ENCODE measurements at regions not wholly inside any gene's neighbourhood (a gene's known extent, or its start where the extent isn't known, plus 50 kb on each side); places are given as distances from the start of the nearest gene placed in this dataset.

GRCh38 chr7:91367812-91368578 is 103.8 kb downstream of the FZD1 start:
- no peak overlapping the region for H3K23ac ChIP-seq (ENCODE audit: low read depth, low read length, poor library complexity)
- H3K4me2 ChIP-seq (ENCODE audit: insufficient read depth, low read length, poor library complexity, severe bottlenecking), result no peak overlapping the region
- H3K18ac ChIP-seq (ENCODE audit: low read length), result no peak overlapping the region
- H3K9ac ChIP-seq (ENCODE audit: low read depth, low read length, poor library complexity), result no peak overlapping the region
- no peak overlapping the region for H3K14ac ChIP-seq (ENCODE audit: low read length)
- no peak overlapping the region for H2BK15ac ChIP-seq (ENCODE audit: low read length)
- no peak overlapping the region for H3K4ac ChIP-seq (ENCODE audit: low read length)
- H2AK5ac ChIP-seq (ENCODE audit: low read depth, low read length), result no peak overlapping the region
- no peak overlapping the region for H2BK12ac ChIP-seq (ENCODE audit: low read length)
- H3K4me1 ChIP-seq (ENCODE audit: control insufficient read depth in 2 of 2, insufficient read depth in 1 of 2, low read depth in 1 of 2, low read length in 2 of 2), result no peaks in the 10 kb centered on the region
- H2AFZ ChIP-seq (ENCODE audit: low read length), result no peak overlapping the region
- no peak overlapping the region for H3K4me3 ChIP-seq (ENCODE audit: low read length in 2 of 2)
- no peak overlapping the region for H2BK5ac ChIP-seq (ENCODE audit: low read length)
- H3K9me3 ChIP-seq (replicated peaks in 1 of 2; ENCODE audit: control insufficient read depth in 2 of 2, insufficient read depth in 1 of 2, low read depth in 1 of 2, low read length in 2 of 2), result no peaks in the 10 kb centered on the region
- no peak overlapping the region for H3K27ac ChIP-seq (replicated peaks; ENCODE audit: low read length)
- no CpG with 5 or more reads among the region's 6 CpGs for WGBS, 2 donors (ENCODE audit: extremely low coverage in 2 of 2, insufficient read length in 2 of 2, insufficient replicate concordance in 1 of 2)
- no peak overlapping the region for H2BK120ac ChIP-seq (ENCODE audit: low read depth, low read length)
- no peak overlapping the region for H4K8ac ChIP-seq (ENCODE audit: low read depth, low read length)
- no peaks in the 10 kb centered on the region for H3K79me1 ChIP-seq (ENCODE audit: low read depth, low read length)
- H3K27me3 ChIP-seq (ENCODE audit: control insufficient read depth in 3 of 3, insufficient read depth in 3 of 3, low read depth in 1 of 3, low read length in 3 of 3), result no peaks in the 10 kb centered on the region
- no peak overlapping the region for H4K91ac ChIP-seq (ENCODE audit: low read depth, low read length, poor library complexity)
- no peak for DNase-seq (ENCODE audit: low spot score)
- H3K36me3 ChIP-seq (replicated peaks in 1 of 2; ENCODE audit: control insufficient read depth in 2 of 2, insufficient read depth in 2 of 2, low read length in 2 of 2), result no peaks in the 10 kb centered on the region

DNA sequence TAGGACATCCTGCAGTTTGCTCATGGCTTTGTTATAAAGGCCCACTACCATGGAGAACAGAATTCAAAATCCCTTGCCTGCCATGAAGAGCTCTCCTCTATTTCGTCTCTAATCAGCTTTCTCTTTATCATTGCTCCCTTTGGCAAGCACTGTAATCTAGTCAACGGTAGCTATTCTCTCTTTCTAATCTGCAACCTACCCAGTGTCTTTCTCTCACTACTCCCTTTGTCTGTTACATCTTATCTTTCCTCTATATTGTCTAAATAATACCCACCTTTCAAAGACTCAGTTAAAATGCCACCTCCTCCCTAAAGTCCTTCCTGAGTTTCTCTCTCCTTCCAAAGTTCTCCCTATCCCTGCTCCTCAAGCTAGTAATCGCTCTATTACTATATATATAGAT is 108.1 kb downstream of the FZD1 start:
- Histone ChIP-seq H2BK5ac (ENCODE audit: low read length) (no peak overlapping the region), H2AK5ac (ENCODE audit: low read depth, low read length) (no peak overlapping the region), H2AFZ (ENCODE audit: low read length) (peak overlapping the region; percentile 0), H3K4me3 (ENCODE audit: low read length in 2 of 2) (no peak overlapping the region), H3K9ac (ENCODE audit: low read depth, low read length, poor library complexity) (no peak overlapping the region), H3K9me3 (replicated peaks in 1 of 2; ENCODE audit: control insufficient read depth in 2 of 2, insufficient read depth in 1 of 2, low read depth in 1 of 2, low read length in 2 of 2) (no peaks in the 10 kb centered on the region), H2BK120ac (ENCODE audit: low read depth, low read length) (no peak overlapping the region), H3K4me1 (ENCODE audit: control insufficient read depth in 2 of 2, insufficient read depth in 1 of 2, low read depth in 1 of 2, low read length in 2 of 2) (peaks cover 6 to 17% of the 10 kb centered on the region in 2 donors), H3K4me2 (ENCODE audit: insufficient read depth, low read length, poor library complexity, severe bottlenecking) (no peak overlapping the region), H4K91ac (ENCODE audit: low read depth, low read length, poor library complexity) (no peak overlapping the region), H2BK12ac (ENCODE audit: low read length) (no peak overlapping the region), H3K36me3 (replicated peaks in 1 of 2; ENCODE audit: control insufficient read depth in 2 of 2, insufficient read depth in 2 of 2, low read length in 2 of 2) (no peaks in the 10 kb centered on the region), H3K4ac (ENCODE audit: low read length) (no peak overlapping the region), H3K27ac (replicated peaks; ENCODE audit: low read length) (no peak overlapping the region), H3K18ac (ENCODE audit: low read length) (no peak overlapping the region), H2BK15ac (ENCODE audit: low read length) (no peak overlapping the region), H4K8ac (ENCODE audit: low read depth, low read length) (no peak overlapping the region), H3K14ac (ENCODE audit: low read length) (no peak overlapping the region), H3K23ac (ENCODE audit: low read depth, low read length, poor library complexity) (no peak overlapping the region), H3K27me3 (ENCODE audit: control insufficient read depth in 3 of 3, insufficient read depth in 3 of 3, low read depth in 1 of 3, low read length in 3 of 3) (no peaks in the 10 kb centered on the region), H3K79me1 (ENCODE audit: low read depth, low read length) (no peaks in the 10 kb centered on the region)
- no peak for DNase-seq (ENCODE audit: low spot score)
- no CpG with 5 or more reads among the region's 3 CpGs for WGBS, 2 donors (ENCODE audit: extremely low coverage in 2 of 2, insufficient read length in 2 of 2, insufficient replicate concordance in 1 of 2)

DNA sequence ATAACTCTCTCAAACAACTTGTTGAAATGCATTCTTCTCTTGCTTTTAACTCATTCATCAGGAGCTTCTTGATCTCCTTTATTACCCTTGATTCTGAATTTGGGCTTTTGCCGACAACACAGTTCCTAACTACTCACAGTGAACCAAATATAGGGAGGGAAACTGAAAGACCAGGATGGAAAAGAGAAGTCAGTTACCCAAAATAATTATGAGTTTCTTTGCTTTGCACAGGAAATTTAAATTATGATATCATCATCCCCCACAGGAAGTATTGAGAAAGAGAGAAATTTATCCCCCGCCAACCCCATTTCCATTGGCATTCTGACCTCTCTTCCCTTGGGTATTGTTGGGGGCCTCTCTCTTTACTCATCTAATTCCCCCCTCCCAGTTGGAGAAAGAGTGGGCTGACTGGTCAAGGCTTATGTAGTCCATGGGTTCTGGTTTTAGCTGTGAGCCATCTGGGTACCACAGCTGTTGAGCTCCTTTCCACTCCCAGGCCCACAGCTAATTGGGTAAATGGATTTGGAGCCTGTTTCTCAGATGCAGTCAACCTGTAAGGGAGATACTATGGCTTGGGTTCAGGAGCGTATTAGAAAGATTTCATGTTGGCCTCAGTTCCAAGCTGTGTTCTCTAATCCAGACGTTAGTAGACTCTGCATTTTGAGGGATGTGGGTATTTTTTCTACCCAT is 109.0 kb downstream of the FZD1 start:
- no peaks in the 10 kb centered on the region for H3K79me1 ChIP-seq (ENCODE audit: low read depth, low read length)
- no peak overlapping the region for H3K18ac ChIP-seq (ENCODE audit: low read length)
- DNase-seq (ENCODE audit: low spot score), result no peak
- H3K27ac ChIP-seq (replicated peaks; ENCODE audit: low read length), result no peak overlapping the region
- no peaks in the 10 kb centered on the region for H3K9me3 ChIP-seq (replicated peaks in 1 of 2; ENCODE audit: control insufficient read depth in 2 of 2, insufficient read depth in 1 of 2, low read depth in 1 of 2, low read length in 2 of 2)
- no peak overlapping the region for H3K9ac ChIP-seq (ENCODE audit: low read depth, low read length, poor library complexity)
- H2AFZ ChIP-seq (ENCODE audit: low read length), result peak overlapping the region; percentile 2
- no peak overlapping the region for H4K91ac ChIP-seq (ENCODE audit: low read depth, low read length, poor library complexity)
- peaks cover 6 to 17% of the 10 kb centered on the region in 2 donors for H3K4me1 ChIP-seq (ENCODE audit: control insufficient read depth in 2 of 2, insufficient read depth in 1 of 2, low read depth in 1 of 2, low read length in 2 of 2)
- no peaks in the 10 kb centered on the region for H3K36me3 ChIP-seq (replicated peaks in 1 of 2; ENCODE audit: control insufficient read depth in 2 of 2, insufficient read depth in 2 of 2, low read length in 2 of 2)
- H2BK5ac ChIP-seq (ENCODE audit: low read length), result no peak overlapping the region
- H4K8ac ChIP-seq (ENCODE audit: low read depth, low read length), result no peak overlapping the region
- no peak overlapping the region for H3K23ac ChIP-seq (ENCODE audit: low read depth, low read length, poor library complexity)
- no peak overlapping the region for H3K14ac ChIP-seq (ENCODE audit: low read length)
- no peak overlapping the region for H2BK12ac ChIP-seq (ENCODE audit: low read length)
- H2AK5ac ChIP-seq (ENCODE audit: low read depth, low read length), result no peak overlapping the region
- no CpG with 5 or more reads among the region's 4 CpGs for WGBS, 2 donors (ENCODE audit: extremely low coverage in 2 of 2, insufficient read length in 2 of 2, insufficient replicate concordance in 1 of 2)
- H3K4ac ChIP-seq (ENCODE audit: low read length), result no peak overlapping the region
- H2BK15ac ChIP-seq (ENCODE audit: low read length), result no peak overlapping the region
- no peak overlapping the region for H3K4me3 ChIP-seq (ENCODE audit: low read length in 2 of 2)
- H3K27me3 ChIP-seq (ENCODE audit: control insufficient read depth in 3 of 3, insufficient read depth in 3 of 3, low read depth in 1 of 3, low read length in 3 of 3), result no peaks in the 10 kb centered on the region
- H2BK120ac ChIP-seq (ENCODE audit: low read depth, low read length), result no peak overlapping the region
- H3K4me2 ChIP-seq (ENCODE audit: insufficient read depth, low read length, poor library complexity, severe bottlenecking), result no peak overlapping the region

- no peak overlapping the region for H3K27ac ChIP-seq (replicated peaks; ENCODE audit: low read length)
Observed at GRCh38 chr7:91374321-91374989, 110.2 kb downstream of the FZD1 start.

More at GRCh38 chr7:91374321-91374989, 110.2 kb downstream of the FZD1 start:
- H3K23ac ChIP-seq (ENCODE audit: low read depth, low read length, poor library complexity), result no peak overlapping the region
- no peak overlapping the region for H3K9ac ChIP-seq (ENCODE audit: low read depth, low read length, poor library complexity)
- no peak overlapping the region for H3K4me2 ChIP-seq (ENCODE audit: insufficient read depth, low read length, poor library complexity, severe bottlenecking)
- no peak overlapping the region for H2BK12ac ChIP-seq (ENCODE audit: low read length)
- no peak overlapping the region for H2BK15ac ChIP-seq (ENCODE audit: low read length)
- no peak for DNase-seq (ENCODE audit: low spot score)
- no peak overlapping the region for H3K18ac ChIP-seq (ENCODE audit: low read length)
- no peaks in the 10 kb centered on the region for H3K27me3 ChIP-seq (ENCODE audit: control insufficient read depth in 3 of 3, insufficient read depth in 3 of 3, low read depth in 1 of 3, low read length in 3 of 3)
- H4K8ac ChIP-seq (ENCODE audit: low read depth, low read length), result no peak overlapping the region
- H3K79me1 ChIP-seq (ENCODE audit: low read depth, low read length), result no peaks in the 10 kb centered on the region
- H3K4me1 ChIP-seq (ENCODE audit: control insufficient read depth in 2 of 2, insufficient read depth in 1 of 2, low read depth in 1 of 2, low read length in 2 of 2), result peaks cover 6 to 17% of the 10 kb centered on the region in 2 donors
- peak overlapping the region; percentile 52 for H2AFZ ChIP-seq (ENCODE audit: low read length)
- no peaks in the 10 kb centered on the region for H3K36me3 ChIP-seq (replicated peaks in 1 of 2; ENCODE audit: control insufficient read depth in 2 of 2, insufficient read depth in 2 of 2, low read length in 2 of 2)
- H3K9me3 ChIP-seq (replicated peaks in 1 of 2; ENCODE audit: control insufficient read depth in 2 of 2, insufficient read depth in 1 of 2, low read depth in 1 of 2, low read length in 2 of 2), result no peaks in the 10 kb centered on the region
- H3K4ac ChIP-seq (ENCODE audit: low read length), result no peak overlapping the region
- H2AK5ac ChIP-seq (ENCODE audit: low read depth, low read length), result no peak overlapping the region
- no peak overlapping the region for H3K4me3 ChIP-seq (ENCODE audit: low read length in 2 of 2)
- no CpG with 5 or more reads among the region's 2 CpGs for WGBS, 2 donors (ENCODE audit: extremely low coverage in 2 of 2, insufficient read length in 2 of 2, insufficient replicate concordance in 1 of 2)
- no peak overlapping the region for H2BK120ac ChIP-seq (ENCODE audit: low read depth, low read length)
- no peak overlapping the region for H2BK5ac ChIP-seq (ENCODE audit: low read length)
- H3K14ac ChIP-seq (ENCODE audit: low read length), result no peak overlapping the region
- no peak overlapping the region for H4K91ac ChIP-seq (ENCODE audit: low read depth, low read length, poor library complexity)
